ENCODE measurements at regions not wholly inside any gene's neighbourhood (a gene's known extent, or its start where the extent isn't known, plus 50 kb on each side); places are given as distances from the start of the nearest gene placed in this dataset.

DNA sequence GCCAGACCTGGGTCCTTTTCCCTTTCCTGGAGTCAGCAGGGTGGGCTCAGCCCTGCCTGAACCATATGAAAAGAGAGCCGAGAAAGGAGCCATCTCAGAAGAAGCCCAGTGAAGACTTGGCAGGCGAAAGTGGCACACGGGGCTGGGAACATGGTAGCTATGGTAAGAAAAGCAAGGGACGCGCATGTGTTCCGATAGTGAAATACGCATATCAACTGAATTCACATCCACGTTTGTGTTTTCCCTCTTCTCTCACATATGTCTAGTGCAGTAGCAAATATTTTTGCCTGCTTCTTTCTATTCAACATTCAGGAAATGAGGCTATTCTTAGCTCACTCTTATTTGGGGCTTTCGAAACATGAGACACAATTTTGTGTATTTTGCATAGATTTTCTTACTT lies 54.1 kb upstream of the PEG3 start:
- H3K4me1 ChIP-seq: no peaks in the 10 kb centered on the region
- H3K4me3 ChIP-seq: no peak overlapping the region
- ATAC-seq: no peak
- intact Hi-C loops (cut with DNase I): no loop called here
- H3K36me3 ChIP-seq: no peaks in the 10 kb centered on the region
- H3K27me3 ChIP-seq: peaks cover 0 to 37% (median 4%) of the 10 kb centered on the region in 7 donors
- DNase-seq: no peak
- peaks cover 0 to 74% (median 0%) of the 10 kb centered on the region in 11 donors for H3K9me3 ChIP-seq
- 74 to 78% methylated on average over 9 of the region's 9 CpGs for WGBS, 2 donors
- TF ChIP-seq, protein P1, sequence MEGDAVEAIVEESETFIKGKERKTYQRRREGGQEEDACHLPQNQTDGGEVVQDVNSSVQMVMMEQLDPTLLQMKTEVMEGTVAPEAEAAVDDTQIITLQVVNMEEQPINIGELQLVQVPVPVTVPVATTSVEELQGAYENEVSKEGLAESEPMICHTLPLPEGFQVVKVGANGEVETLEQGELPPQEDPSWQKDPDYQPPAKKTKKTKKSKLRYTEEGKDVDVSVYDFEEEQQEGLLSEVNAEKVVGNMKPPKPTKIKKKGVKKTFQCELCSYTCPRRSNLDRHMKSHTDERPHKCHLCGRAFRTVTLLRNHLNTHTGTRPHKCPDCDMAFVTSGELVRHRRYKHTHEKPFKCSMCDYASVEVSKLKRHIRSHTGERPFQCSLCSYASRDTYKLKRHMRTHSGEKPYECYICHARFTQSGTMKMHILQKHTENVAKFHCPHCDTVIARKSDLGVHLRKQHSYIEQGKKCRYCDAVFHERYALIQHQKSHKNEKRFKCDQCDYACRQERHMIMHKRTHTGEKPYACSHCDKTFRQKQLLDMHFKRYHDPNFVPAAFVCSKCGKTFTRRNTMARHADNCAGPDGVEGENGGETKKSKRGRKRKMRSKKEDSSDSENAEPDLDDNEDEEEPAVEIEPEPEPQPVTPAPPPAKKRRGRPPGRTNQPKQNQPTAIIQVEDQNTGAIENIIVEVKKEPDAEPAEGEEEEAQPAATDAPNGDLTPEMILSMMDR (IDR thresholded peaks at IDR 0.05): no peak
- H3K27ac ChIP-seq: no peak overlapping the region

DNA sequence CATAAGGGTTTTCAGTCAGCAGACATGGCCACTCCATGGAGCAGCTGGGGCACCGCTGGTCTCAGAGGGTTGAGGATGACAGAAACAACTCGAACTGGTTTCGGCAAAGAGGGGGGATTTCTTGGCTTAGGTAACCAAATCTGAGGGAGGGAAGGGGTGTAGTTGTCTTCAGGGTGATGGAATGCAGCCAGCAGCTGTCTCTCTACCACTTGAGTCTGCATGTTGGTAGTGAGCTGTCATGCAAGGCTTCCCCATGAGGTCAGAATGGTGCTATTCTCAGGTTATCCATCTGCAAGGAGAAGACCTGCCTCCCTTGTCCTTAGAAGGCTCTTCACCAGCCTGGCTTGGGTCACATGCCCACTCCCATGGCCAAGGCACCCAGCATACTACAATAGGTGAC lies 55.6 kb upstream of the PEG3 start:
- no peaks in the 10 kb centered on the region for H3K36me3 ChIP-seq
- H3K9me3 ChIP-seq: peaks cover 0 to 76% (median 0%) of the 10 kb centered on the region in 11 donors
- H3K4me3 ChIP-seq: no peak overlapping the region
- WGBS, 2 donors: 78 to 84% methylated on average over 3 of the region's 3 CpGs
- no peak overlapping the region for H3K27ac ChIP-seq
- no peaks in the 10 kb centered on the region for H3K4me1 ChIP-seq
- DNase-seq (no peak), ATAC-seq (no peak)
- peaks cover 0 to 28% (median 0%) of the 10 kb centered on the region in 7 donors for H3K27me3 ChIP-seq
- intact Hi-C loops (cut with DNase I): no loop called here
- TF ChIP-seq, protein P1 (IDR thresholded peaks at IDR 0.05): no peak

DNA sequence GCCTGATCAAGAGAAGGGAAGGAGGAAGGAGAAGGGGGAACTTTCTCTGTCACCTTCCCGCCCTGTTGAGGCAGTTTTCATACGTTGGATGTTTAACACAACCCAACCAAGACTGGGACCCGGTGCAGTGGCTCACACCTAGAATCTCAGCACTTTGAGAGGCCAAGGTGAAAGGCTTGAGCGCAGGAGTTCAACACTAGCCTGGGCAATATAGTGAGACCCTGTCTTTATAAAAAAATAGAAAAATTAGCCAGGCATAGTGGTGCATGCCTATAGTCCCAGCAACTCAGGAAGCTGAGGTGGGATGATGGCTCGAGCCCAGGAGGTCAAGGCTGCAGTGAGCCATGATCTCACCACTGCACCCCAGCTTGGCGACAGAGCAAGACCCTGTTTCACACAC lies 59.4 kb upstream of the PEG3 start:
- TF ChIP-seq, protein P1 (IDR thresholded peaks at IDR 0.05): no peak
- Histone ChIP-seq H3K27me3 (no peaks in the 10 kb centered on the region), H3K9me3 (peaks cover 0 to 46% (median 0%) of the 10 kb centered on the region in 11 donors), H3K4me3 (no peak overlapping the region), H3K4me1 (no peaks in the 10 kb centered on the region), H3K27ac (no peak overlapping the region), H3K36me3 (no peaks in the 10 kb centered on the region)
- WGBS, 2 donors: 77 to 84% methylated on average over 6 of the region's 6 CpGs
- intact Hi-C loops (cut with DNase I): no loop called here
- DNase-seq: no peak
- ATAC-seq: no peak

DNA sequence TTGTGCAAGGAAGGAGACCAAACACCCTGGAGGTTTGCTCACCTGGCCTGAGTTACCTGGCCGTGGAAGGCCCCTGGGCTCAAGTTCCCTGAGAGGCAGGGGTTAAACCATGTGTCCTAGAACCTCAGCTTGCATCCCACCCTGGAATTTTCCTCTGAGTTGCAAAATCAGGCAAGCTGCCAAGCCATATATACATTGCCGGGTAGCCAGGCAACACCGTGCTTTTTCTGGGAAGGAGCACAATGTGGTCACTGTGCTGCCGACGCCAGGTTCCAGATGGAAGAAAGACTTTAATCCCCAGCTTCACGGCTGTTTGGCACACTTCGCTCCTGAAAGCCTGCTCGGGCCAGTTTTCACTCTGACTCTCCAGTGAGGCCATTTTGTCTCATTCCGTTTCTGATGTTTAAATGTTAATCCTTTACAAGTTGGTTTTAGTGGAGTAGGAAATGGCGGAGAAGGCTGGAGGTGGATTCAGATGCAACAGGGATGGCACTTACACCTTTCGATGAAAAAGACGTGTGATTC lies 60.1 kb upstream of the PEG3 start:
- intact Hi-C loops (cut with DNase I): no loop called here
- Histone ChIP-seq H3K36me3 (no peaks in the 10 kb centered on the region), H3K4me3 (no peak overlapping the region), H3K27ac (no peak overlapping the region), H3K9me3 (peaks cover 0 to 45% (median 0%) of the 10 kb centered on the region in 11 donors), H3K4me1 (no peaks in the 10 kb centered on the region), H3K27me3 (no peaks in the 10 kb centered on the region)
- TF ChIP-seq, protein P1 (IDR thresholded peaks at IDR 0.05): no peak
- DNase-seq: no peak
- ATAC-seq: no peak
- WGBS, 2 donors: 41 to 47% methylated on average over 12 of the region's 12 CpGs
